GM20000 (cell line): ENCODE measurements at regions not wholly inside any gene's neighbourhood (a gene's known extent, or its start where the extent isn't known, plus 50 kb on each side); places are given as distances from the start of the nearest gene placed in this dataset.

Experiments used
- DNase-seq: peaks from one replicate; pipeline ENCODE4 v3.0.0; 2012; ENCODE audit warnings: low spot score
- CTCF ChIP-seq: IDR thresholded peaks from 2 replicates; pipeline ENCODE4 v1.5.1; 2012; ENCODE audit warnings: mild to moderate bottlenecking, control low read depth; ENCODE audit errors: extremely low read depth, missing control alignments

GRCh38 chr2:236773206-236773605 lies 203.6 kb downstream of the ACKR3 start:
- DNase-seq, result no peak
- TF ChIP-seq CTCF, result no peak

GRCh38 chr2:236774171-236774570 lies 204.5 kb downstream of the ACKR3 start:
- no peak for DNase-seq
- TF ChIP-seq CTCF, result no peak

GRCh38 chr2:236775511-236775910 lies 205.9 kb downstream of the ACKR3 start:
- no peak for DNase-seq
- no peak for TF ChIP-seq CTCF

GRCh38 chr2:236776206-236776605 lies 206.6 kb downstream of the ACKR3 start:
- no peak for DNase-seq
- TF ChIP-seq CTCF, result no peak

- TF ChIP-seq CTCF, result no peak
- no peak for DNase-seq
These were observed 207.1 kb downstream of the ACKR3 start for GRCh38 chr2:236776695-236777251.

GRCh38 chr2:236777408-236777807 lies 207.8 kb downstream of the ACKR3 start:
- no peak for DNase-seq
- no peak for TF ChIP-seq CTCF

GRCh38 chr2:236781933-236782816 lies 212.6 kb downstream of the ACKR3 start:
- no peak for DNase-seq
- TF ChIP-seq CTCF, result no peak
